Stimulated activated CD4-positive, alpha-beta T cell treated with anti-CD3 and anti-CD28 coated beads, TNF-alpha, amount 100 ng/mL, for 4 hours (primary cell): ENCODE measurements at regions not wholly inside any gene's neighbourhood (a gene's known extent, or its start where the extent isn't known, plus 50 kb on each side); places are given as distances from the start of the nearest gene placed in this dataset.
A peak's percentile ranks its signal among the peaks of the same experiment; 100 is the strongest.

ENCODE experiments used
- DNase-seq, 3 experiments: peaks; one replicate each; pipeline ENCODE4 v3.0.0-alpha.2; 2020; ENCODE audit warnings: low read depth in 3 of 3

- DNase-seq, result no peak
Measured at GRCh38 chr5:173781432-173781815, 106.7 kb upstream of the CPEB4 start.

GRCh38 chr5:173781816-173782670 lies 106.1 kb upstream of the CPEB4 start:
- peak; percentile 13 to 57 (median 55) for DNase-seq

DNA sequence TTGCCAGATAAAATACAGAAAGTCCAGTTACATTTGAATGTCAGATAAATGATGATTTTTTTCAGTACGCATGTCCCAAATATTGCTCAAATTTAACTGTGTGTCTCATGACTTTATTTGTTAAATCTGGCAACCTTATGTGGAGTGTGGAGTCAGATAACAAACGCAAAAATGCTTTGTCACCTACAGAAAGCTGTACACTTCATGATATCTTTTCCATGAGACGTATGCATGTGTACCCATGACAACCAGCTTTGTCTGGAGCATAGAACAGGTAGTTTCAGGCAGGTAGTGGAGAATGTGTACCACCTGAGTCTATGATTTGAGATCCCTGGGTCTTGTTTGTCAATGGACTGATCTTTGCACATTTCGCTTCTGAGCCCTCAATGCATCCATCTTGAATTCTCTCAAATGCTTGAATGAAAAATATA lies 105.5 kb upstream of the CPEB4 start:
- DNase-seq, result no peak

GRCh38 chr5:173783371-173783770 lies 104.8 kb upstream of the CPEB4 start:
- no peak for DNase-seq

GRCh38 chr5:173785400-173785799 lies 102.7 kb upstream of the CPEB4 start:
- no peak for DNase-seq

DNA sequence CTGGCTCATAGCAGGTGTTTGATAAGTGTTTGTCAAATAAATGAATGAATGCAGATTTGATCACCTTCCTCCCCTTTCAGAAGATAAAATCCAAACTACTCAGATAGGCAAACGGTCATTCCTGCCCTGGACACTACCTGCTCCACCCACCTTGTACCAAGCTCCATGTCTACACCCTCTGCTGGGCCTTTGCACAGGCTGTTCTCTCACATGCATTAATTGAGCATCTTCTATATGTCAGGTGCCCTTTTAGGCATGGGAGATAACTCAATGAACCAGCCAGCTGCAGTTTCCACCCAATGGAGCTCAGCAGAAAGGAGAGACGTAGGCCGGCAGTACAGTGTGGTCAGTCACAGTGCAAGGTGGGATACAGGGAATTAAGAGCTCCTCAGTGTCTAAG lies 102.3 kb upstream of the CPEB4 start:
- no peak for DNase-seq

GRCh38 chr5:173786286-173787187 lies 101.6 kb upstream of the CPEB4 start:
- DNase-seq, result no peak

GRCh38 chr5:173789031-173789920 lies 98.9 kb upstream of the CPEB4 start:
- DNase-seq, result no peak

DNA sequence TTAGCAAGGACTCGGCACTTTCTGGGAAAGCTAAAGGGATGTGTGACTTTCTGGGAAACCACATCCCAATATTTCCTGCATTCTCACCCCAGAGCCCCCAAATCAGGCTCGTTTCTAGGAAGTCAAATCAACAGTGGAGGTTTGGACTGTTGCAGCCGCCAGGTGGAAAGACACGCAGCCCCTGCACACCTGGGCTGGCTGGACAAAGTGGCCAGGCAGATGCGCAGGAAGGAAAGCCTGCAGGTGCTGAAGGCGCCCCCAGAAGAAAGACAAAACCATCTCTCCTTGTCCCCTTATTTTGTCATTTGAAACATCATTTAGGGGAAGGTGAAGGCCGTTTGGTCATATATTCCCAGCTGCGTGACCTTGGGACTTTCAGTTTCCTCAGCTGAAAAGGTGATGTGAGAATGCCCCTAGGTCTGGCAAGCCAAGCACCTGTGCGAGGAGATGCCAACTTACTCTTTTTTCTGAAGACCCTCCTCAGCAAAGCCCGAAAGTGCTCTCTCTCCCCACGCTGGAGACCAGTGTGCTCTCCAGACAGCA lies 97.9 kb upstream of the CPEB4 start:
- DNase-seq, result no peak

DNA sequence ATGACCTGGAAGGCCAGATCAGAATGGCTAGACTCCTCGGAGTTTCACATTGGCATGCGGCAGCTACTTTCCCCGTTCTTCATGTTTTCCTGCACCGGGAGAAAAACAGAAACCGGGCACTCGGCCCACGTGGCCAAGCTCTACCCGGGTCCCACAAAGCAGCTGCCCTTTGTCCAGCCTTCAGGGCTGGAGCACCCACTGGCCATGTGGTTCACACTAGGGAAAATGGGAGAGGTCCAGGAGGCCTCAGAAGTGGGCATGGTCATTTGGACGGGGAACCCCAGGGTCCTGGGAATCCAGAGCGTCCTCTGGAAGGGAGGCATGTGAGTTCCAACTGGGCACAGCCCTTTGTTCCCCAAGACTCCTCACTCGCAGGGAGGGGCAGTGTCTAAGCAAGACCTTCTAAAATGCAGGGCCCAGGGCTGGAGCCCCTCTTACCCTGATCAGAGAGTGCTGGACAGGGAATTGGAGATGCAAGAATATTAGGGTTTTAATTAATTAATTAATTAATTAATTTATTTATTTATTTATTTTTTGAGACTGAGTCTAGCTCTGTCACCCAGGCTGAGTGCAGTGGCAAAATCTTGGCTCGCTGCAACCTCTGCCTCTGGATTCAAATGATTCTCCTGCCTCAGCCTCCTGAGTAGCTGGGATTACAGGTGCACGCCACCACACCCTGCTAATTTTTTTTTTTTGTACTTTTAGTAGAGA lies 97.2 kb upstream of the CPEB4 start:
- no peak for DNase-seq

DNA sequence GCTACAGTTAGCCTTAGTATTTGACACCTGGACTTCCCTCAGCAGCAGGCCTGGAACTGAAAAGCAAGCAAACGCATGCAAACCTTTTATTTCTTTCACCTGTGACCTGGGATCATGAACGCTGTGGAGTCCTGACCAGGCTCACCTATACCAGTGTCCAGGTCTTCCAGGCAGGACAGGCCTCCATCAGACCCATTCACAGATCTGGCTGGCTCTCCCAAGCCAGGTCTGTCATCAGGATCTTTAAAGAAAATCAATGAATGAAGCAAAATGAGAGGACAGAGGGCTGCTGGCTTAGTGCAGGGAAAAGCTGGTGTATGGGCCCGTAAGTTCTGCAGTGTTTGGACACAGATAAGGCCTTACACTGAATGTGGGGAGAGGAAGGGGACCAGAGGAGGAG lies 96.3 kb upstream of the CPEB4 start:
- DNase-seq, result no peak

DNA sequence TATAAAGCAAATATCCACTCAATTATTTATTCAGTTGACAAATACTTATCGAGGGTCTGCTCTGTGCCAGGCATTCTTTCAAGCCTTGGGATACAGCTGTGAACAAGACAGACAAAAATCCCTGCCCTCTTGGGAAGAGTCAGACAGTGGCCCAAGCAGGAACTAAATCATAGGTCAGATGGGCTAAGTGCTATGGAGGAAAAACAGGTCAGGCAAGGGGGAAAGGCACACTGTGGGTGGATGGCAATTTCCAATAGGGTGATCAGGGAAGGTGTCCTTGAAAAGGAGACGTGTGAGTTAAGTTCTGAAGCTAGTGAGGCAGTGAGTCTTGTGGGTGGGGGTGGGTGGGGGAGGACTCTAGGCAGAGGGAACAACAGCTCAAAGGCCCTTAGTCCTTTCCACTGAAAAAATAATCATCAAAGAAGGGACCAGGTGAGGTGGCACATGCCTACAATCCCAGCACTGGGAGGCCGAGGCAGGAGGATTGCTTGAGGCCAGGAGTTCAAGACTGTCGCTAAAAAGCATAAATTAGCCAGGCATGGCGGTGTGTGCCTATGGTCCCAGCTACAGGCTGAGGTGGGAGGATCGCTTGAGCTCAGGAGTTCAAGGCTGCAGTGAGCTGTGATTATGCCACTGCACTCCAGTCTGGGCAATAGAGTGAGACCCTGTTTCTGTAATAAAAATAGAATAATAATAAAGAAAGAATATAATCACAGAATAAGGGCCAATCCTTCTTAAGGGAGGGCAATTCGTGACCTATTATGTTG lies 95.2 kb upstream of the CPEB4 start:
- DNase-seq, result no peak

- no peak for DNase-seq
Measured at GRCh38 chr5:173793648-173794548, 94.3 kb upstream of the CPEB4 start.

DNA sequence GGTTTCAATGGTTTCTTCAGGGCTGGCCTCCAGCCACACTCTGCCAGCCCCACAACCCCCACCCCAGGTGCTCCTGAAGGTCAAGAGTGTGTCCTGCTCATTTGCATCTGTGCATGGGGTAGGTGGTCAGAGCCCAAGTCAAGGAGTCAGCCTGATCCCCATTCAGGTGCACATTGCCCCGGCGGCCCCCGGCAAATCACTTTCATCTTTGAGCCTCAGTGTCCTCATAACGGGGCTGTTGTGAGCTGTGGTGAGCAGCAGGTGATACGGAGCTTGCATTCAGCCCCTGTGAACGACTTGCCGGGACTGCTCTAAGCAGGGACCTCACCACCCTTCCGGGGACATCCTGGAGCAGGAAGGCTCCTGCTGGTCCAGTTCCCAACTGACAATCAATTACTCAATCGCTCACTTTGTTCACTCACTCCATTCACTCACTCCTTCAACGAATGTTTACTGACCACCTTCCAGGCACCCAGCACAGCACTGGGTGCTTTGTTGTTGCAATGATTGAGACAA lies 93.2 kb upstream of the CPEB4 start:
- no peak for DNase-seq

- no peak for DNase-seq
Measured at GRCh38 chr5:173795601-173796000, 92.5 kb upstream of the CPEB4 start.

GRCh38 chr5:173796721-173797495 lies 91.2 kb upstream of the CPEB4 start:
- DNase-seq, result no peak

- no peak for DNase-seq
Measured at GRCh38 chr5:173798127-173798810, 89.9 kb upstream of the CPEB4 start.
